H1 (cell line): ENCODE measurements at regions not wholly inside any gene's neighbourhood (a gene's known extent, or its start where the extent isn't known, plus 50 kb on each side); places are given as distances from the start of the nearest gene placed in this dataset.

Experiments
- CTCF ChIA-PET: fragments of 300-600 bp; sonication (Branson Sonifier 250); formaldehyde crosslinking; loops from one replicate; lab custom pipeline; 2021; ENCODE audit not compliant: partially characterized antibody; lab: Charles Lee
- POLR2A ChIA-PET: fragments of 300-600 bp; sonication (Branson Sonifier 250); formaldehyde crosslinking; loops from one replicate; lab custom pipeline; 2021; ENCODE audit warnings: inconsistent platforms; ENCODE audit not compliant: partially characterized antibody; lab: Charles Lee
- DNase-seq, 2 experiments: peaks; one replicate each; pipeline versions ENCODE4 v3.0.0 to v3.0.0-alpha.2; 2010 to 2022; ENCODE audit warnings: low spot score in 2 of 2, low read depth in 1 of 2, mixed read lengths in 1 of 2
- FAIRE-seq: peaks from 2 replicates; lab custom pipeline; 2011; peaks lifted over from hg19 to GRCh38; lab: Jason Lieb, UNC
- H2AFZ ChIP-seq: 2 replicates; pipeline ENCODE4 v1.8.1; 2012; ENCODE audit warnings: low read length, inconsistent platforms
- H2AK5ac ChIP-seq: 2 replicates; pipeline ENCODE4 v1.6.1; 2013; ENCODE audit warnings: low read depth, low read length
- H2BK120ac ChIP-seq: replicated peaks from 2 replicates; pipeline ENCODE3; 2013; ENCODE audit warnings: low read depth, low read length, inconsistent platforms
- H2BK12ac ChIP-seq: 2 replicates; pipeline ENCODE4 v1.6.1; 2013; ENCODE audit warnings: low read depth, low read length
- H2BK15ac ChIP-seq: 2 replicates; pipeline ENCODE4 v1.6.1; 2013; ENCODE audit warnings: low read length
- H2BK20ac ChIP-seq: 2 replicates; pipeline ENCODE4 v1.6.1; 2013; ENCODE audit warnings: low read length
- H2BK5ac ChIP-seq: 2 replicates; pipeline ENCODE4 v1.6.1; 2013; ENCODE audit warnings: low read depth, low read length
- H3K14ac ChIP-seq: 2 replicates; pipeline ENCODE4 v1.6.1; 2013; ENCODE audit warnings: inconsistent platforms; ENCODE audit not compliant: insufficient read length
- H3K18ac ChIP-seq: 2 replicates; pipeline ENCODE4 v1.6.1; 2013; ENCODE audit warnings: low read length; ENCODE audit errors: extremely low read depth
- H3K23ac ChIP-seq: 2 replicates; pipeline ENCODE4 v1.6.1; 2013; ENCODE audit warnings: inconsistent platforms; ENCODE audit not compliant: insufficient read length
- H3K23me2 ChIP-seq: 2 replicates; pipeline ENCODE4 v1.6.1; 2013; ENCODE audit warnings: low read depth, low read length
- H3K27ac ChIP-seq: 2 replicates; pipeline ENCODE4 v1.6.1; 2011; ENCODE audit warnings: low read depth, low read length, inconsistent platforms
- H3K27me3 ChIP-seq, 4 experiments: replicated peaks in 1 of 4; 1 replicate in 1 of 4; 2 replicates in 3 of 4; pipeline versions ENCODE4 v1.6.1 to v1.8.1; 2011 to 2013; ENCODE audit warnings: low read length in 3 of 4, mild to moderate bottlenecking in 3 of 4, inconsistent platforms in 2 of 4, mixed read lengths in 2 of 4, moderate library complexity in 1 of 4; ENCODE audit not compliant: control insufficient read depth in 3 of 4, insufficient read depth in 3 of 4; ENCODE audit errors: extremely low read depth in 1 of 4
- H3K36me3 ChIP-seq, 4 experiments: 2 replicates each; pipeline versions ENCODE4 v1.6.1 to v1.8.1; 2011 to 2013; ENCODE audit warnings: mild to moderate bottlenecking in 4 of 4, low read length in 3 of 4, moderate library complexity in 2 of 4, control low read depth in 1 of 4, inconsistent platforms in 1 of 4; ENCODE audit not compliant: insufficient read depth in 4 of 4, control insufficient read depth in 2 of 4
- H3K4ac ChIP-seq: replicated peaks from 2 replicates; pipeline ENCODE3; 2013; ENCODE audit warnings: low read length, low read depth, mixed read lengths, inconsistent platforms; ENCODE audit not compliant: insufficient read length
- H3K4me1 ChIP-seq, 4 experiments: replicated peaks in 1 of 4; 1 replicate in 1 of 4; 2 replicates in 3 of 4; pipeline versions ENCODE4 v1.6.1 to v1.8.1; 2011 to 2013; ENCODE audit warnings: low read length in 3 of 4, inconsistent platforms in 2 of 4, mixed read lengths in 1 of 4; ENCODE audit not compliant: insufficient read depth in 4 of 4, control insufficient read depth in 3 of 4
- H3K4me2 ChIP-seq, 2 experiments: 2 replicates each; pipeline versions ENCODE4 v1.6.1 to v1.8.1; 2011 to 2013; ENCODE audit warnings: low read depth in 2 of 2, low read length in 2 of 2, control low read depth in 1 of 2, inconsistent platforms in 1 of 2, mild to moderate bottlenecking in 1 of 2; ENCODE audit not compliant: insufficient read depth in 1 of 2
- H3K4me3 ChIP-seq, 4 experiments: fragments of 200-600, 300-600 bp in 1 of 4; sonication (generic), shearing (Covaris generic), sonication (Bioruptor Twin) in 1 of 4; 2 replicates each; pipeline versions ENCODE4 v1.5.1 to v1.8.1; 2011 to 2016; ENCODE audit warnings: low read length in 4 of 4, low read depth in 3 of 4, control low read depth in 2 of 4, inconsistent platforms in 2 of 4, mild to moderate bottlenecking in 2 of 4, mixed read lengths in 1 of 4, moderate library complexity in 1 of 4; ENCODE audit not compliant: insufficient read depth in 2 of 4; ENCODE audit errors: extremely low read depth in 1 of 4
- H3K56ac ChIP-seq: replicated peaks from 2 replicates; pipeline ENCODE3; 2013; ENCODE audit warnings: low read depth, mild to moderate bottlenecking, mixed read lengths, low read length, inconsistent platforms; ENCODE audit not compliant: insufficient read length
- H3K79me1 ChIP-seq: 2 replicates; pipeline ENCODE4 v1.6.1; 2013; ENCODE audit warnings: low read depth, low read length, control low read depth
- H3K79me2 ChIP-seq, 2 experiments: 2 replicates each; pipeline versions ENCODE4 v1.6.1 to v1.8.1; 2012 to 2013; ENCODE audit warnings: low read length in 2 of 2, mild to moderate bottlenecking in 2 of 2, inconsistent platforms in 1 of 2; ENCODE audit not compliant: insufficient read depth in 2 of 2, control insufficient read depth in 1 of 2
- H3K9ac ChIP-seq, 4 experiments: replicated peaks in 1 of 4; 1 replicate in 1 of 4; 2 replicates in 3 of 4; pipeline versions ENCODE4 v1.6.1 to v1.8.1; 2011 to 2013; ENCODE audit warnings: low read depth in 3 of 4, low read length in 3 of 4, control low read depth in 2 of 4, mild to moderate bottlenecking in 2 of 4, moderate library complexity in 2 of 4, inconsistent platforms in 1 of 4; ENCODE audit errors: extremely low read depth in 1 of 4
- H3K9me3 ChIP-seq, 2 experiments: 2 replicates each; pipeline versions ENCODE4 v1.6.1 to v1.8.1; 2012 to 2013; ENCODE audit warnings: mild to moderate bottlenecking in 2 of 2, moderate library complexity in 2 of 2, control low read depth in 1 of 2, inconsistent platforms in 1 of 2, low read depth in 1 of 2, low read length in 1 of 2, mixed read lengths in 1 of 2; ENCODE audit not compliant: insufficient read depth in 2 of 2
- H4K20me1 ChIP-seq, 2 experiments: replicated peaks in 1 of 2; 2 replicates each; pipeline versions ENCODE3 to v1.8.1; 2011 to 2013; ENCODE audit warnings: inconsistent platforms in 2 of 2, low read length in 2 of 2, mild to moderate bottlenecking in 1 of 2; ENCODE audit not compliant: insufficient read depth in 2 of 2, control insufficient read depth in 1 of 2
- H4K5ac ChIP-seq: 2 replicates; pipeline ENCODE4 v1.6.1; 2013; ENCODE audit warnings: low read length, low read depth, mixed read lengths, inconsistent platforms; ENCODE audit not compliant: insufficient read length
- H4K8ac ChIP-seq: 2 replicates; pipeline ENCODE4 v1.8.0; 2013; ENCODE audit warnings: mild to moderate bottlenecking, moderate library complexity, low read length, inconsistent platforms; ENCODE audit not compliant: insufficient read depth; ENCODE audit errors: extremely low read depth
- H4K91ac ChIP-seq: replicated peaks from 2 replicates; pipeline ENCODE3; 2013; ENCODE audit warnings: low read length, mixed read lengths, inconsistent platforms; ENCODE audit not compliant: insufficient read length
- CHD1 ChIP-seq: IDR thresholded peaks from 2 replicates; pipeline ENCODE4 v1.6.1; 2012; ENCODE audit warnings: low read depth, low read length, improper control_type of control experiment
- CREB1 ChIP-seq: IDR thresholded peaks from 2 replicates; pipeline ENCODE4 v1.6.1; 2012; ENCODE audit warnings: inconsistent platforms
- CTCF ChIP-seq, 3 experiments: IDR thresholded peaks; 1 replicate in 2 of 3; 2 replicates in 1 of 3; pipeline versions ENCODE4 v1.5.1 to v1.6.1; 2011; ENCODE audit warnings: low read length in 3 of 3, mild to moderate bottlenecking in 3 of 3, inconsistent platforms in 2 of 3, low read depth in 1 of 3, moderate library complexity in 1 of 3; ENCODE audit not compliant: insufficient read depth in 1 of 3; ENCODE audit errors: control extremely low read depth in 1 of 3
- HDAC6 ChIP-seq: IDR thresholded peaks from one replicate; pipeline ENCODE4 v1.7.1; 2012; ENCODE audit warnings: low read depth, mild to moderate bottlenecking, inconsistent platforms, low read length, moderate library complexity
- KDM5A ChIP-seq: fragments of 200-600 bp; IDR thresholded peaks from 2 replicates; pipeline ENCODE4 v1.7.1; 2012; ENCODE audit warnings: mild to moderate bottlenecking, low read length, inconsistent platforms, mixed read lengths
- NRF1 ChIP-seq: IDR thresholded peaks from 2 replicates; pipeline ENCODE4 v1.6.1; 2011; ENCODE audit warnings: mild to moderate bottlenecking, low read depth, low read length, improper control_type of control experiment
- POLR2AphosphoS5 ChIP-seq: IDR thresholded peaks from 2 replicates; pipeline ENCODE4 v1.6.1; 2011; ENCODE audit warnings: low read depth, low read length
- RBBP5 ChIP-seq: IDR thresholded peaks from 2 replicates; pipeline ENCODE4 v1.7.1; 2012; ENCODE audit warnings: low read depth, mild to moderate bottlenecking, inconsistent platforms, low read length, moderate library complexity, borderline replicate concordance
- SIN3A ChIP-seq, 2 experiments: IDR thresholded peaks in 1 of 2; conservative IDR thresholded peaks in 1 of 2; 2 replicates each; pipeline ENCODE4 v1.6.1; 2011 to 2012; ENCODE audit warnings: low read length in 2 of 2, improper control_type of control experiment in 1 of 2, low read depth in 1 of 2, mild to moderate bottlenecking in 1 of 2
- SIX5 ChIP-seq: IDR thresholded peaks from 2 replicates; pipeline ENCODE4 v1.6.1; 2011; ENCODE audit warnings: mild to moderate bottlenecking, low read depth, low read length
- ZNF274 ChIP-seq: IDR thresholded peaks from 2 replicates; pipeline ENCODE4 v1.7.0; 2012; ENCODE audit warnings: low read length, borderline replicate concordance; ENCODE audit errors: extremely low read depth
- WGBS, 2 experiments: shearing (Covaris generic) in 1 of 2; methylation state at CpG; one replicate each; pipeline versions ENCODE4 v1.1.6 to v1.1.7; 2013 to 2015; ENCODE audit warnings: low lambda C conversion rate in 2 of 2, mixed read lengths in 2 of 2, inconsistent platforms in 1 of 2, low coverage in 1 of 2, missing lambda C conversion rate in 1 of 2; ENCODE audit not compliant: insufficient replicate concordance in 2 of 2, insufficient coverage in 1 of 2, insufficient read length in 1 of 2; ENCODE audit errors: extremely low coverage in 1 of 2, missing lambda C conversion rate in 1 of 2; 5-methylcytosine and 5-hydroxymethylcytosine counted together

DNA sequence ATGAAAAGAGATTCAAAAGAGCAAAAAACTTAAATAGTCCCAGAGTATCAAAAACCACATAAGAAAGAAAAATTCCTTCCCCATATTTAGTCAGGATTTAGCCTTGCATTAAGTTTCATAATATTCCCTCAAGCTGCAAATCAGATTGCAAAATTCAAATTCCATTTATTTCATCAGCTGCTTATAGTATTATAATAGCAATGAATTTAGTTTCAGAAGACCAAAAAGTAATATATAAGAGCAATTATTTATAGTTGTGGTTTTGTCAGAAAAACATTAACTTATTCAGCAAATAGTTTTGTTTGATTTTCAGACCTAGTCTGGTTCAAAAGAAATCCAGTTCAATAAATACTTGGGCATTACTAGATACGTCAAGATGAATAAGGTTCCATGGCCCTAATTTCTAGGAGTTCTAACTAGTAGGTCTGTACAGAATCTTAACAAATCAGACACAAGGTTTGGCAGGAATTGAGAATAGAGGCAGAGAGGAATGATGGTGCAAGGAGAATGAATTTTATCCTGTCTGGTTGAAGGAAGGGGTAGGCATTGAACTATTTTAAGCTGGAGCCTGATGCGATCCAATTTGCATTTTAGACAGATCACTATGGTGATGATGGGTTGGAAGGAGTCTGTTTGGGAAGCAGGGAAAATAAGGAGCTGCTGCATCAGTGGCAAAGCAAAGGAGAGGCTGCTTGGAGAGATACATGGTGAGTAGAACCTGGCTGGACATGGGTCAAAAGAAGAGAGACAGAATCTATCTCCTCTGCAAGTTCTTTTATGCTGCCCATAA, 163.9 kb upstream of the STXBP5 start:
- ChIA-PET CTCF (no interaction called here), POLR2A (no interaction called here)
- Histone ChIP-seq H3K4me2 (no peak overlapping the region), H2AFZ (no peak overlapping the region), H3K4me3 (no peak overlapping the region), H2AK5ac (no peak overlapping the region), H3K36me3 (no peaks in the 10 kb centered on the region; a peak in 2 of 8 replicates), H3K79me2 (no peaks in the 10 kb centered on the region), H2BK15ac (no peak overlapping the region), H3K79me1 (no peaks in the 10 kb centered on the region), H2BK5ac (no peak overlapping the region), H3K18ac (no peak overlapping the region), H3K9ac (no peak overlapping the region), H3K27ac (no peak overlapping the region), H3K27me3 (no peaks in the 10 kb centered on the region), H2BK20ac (no peak overlapping the region), H3K23ac (no peak overlapping the region), H2BK120ac (no peak overlapping the region), H3K9me3 (peaks cover 0 to 2% of the 10 kb centered on the region in 2 experiments; a peak in 1 of 4 replicates), H4K8ac (no peak overlapping the region), H2BK12ac (no peak overlapping the region), H3K4me1 (peaks cover 0 to 3% (median 0%) of the 10 kb centered on the region in 4 experiments; a peak in 1 of 7 replicates), H3K14ac (no peak overlapping the region), H4K91ac (no peak overlapping the region), H3K23me2 (no peaks in the 10 kb centered on the region), H3K4ac (no peak overlapping the region), H3K56ac (no peak overlapping the region), H4K20me1 (no peaks in the 10 kb centered on the region), H4K5ac (no peak overlapping the region)
- DNase-seq (no peak), FAIRE-seq (no peak)
- WGBS, 2 experiments, result 87% methylated on average over 2 of the region's 2 CpGs; no CpG with 5 or more reads in 1 of the 2 experiments
- TF ChIP-seq ZNF274 (no peak), POLR2AphosphoS5 (no peak), CTCF (IDR thresholded peaks at IDR 0.05; ENCODE audit: control extremely low read depth in 1 of 3, insufficient read depth in 1 of 3, low read depth in 1 of 3, low read length in 3 of 3) (no peak), CREB1 (no peak), RBBP5 (no peak), KDM5A (no peak), NRF1 (no peak), SIX5 (no peak), SIN3A (conservative IDR thresholded peaks at IDR 0.05 in 1 of 2, IDR thresholded peaks at IDR 0.05 in 1 of 2; ENCODE audit: low read depth in 1 of 2, low read length in 2 of 2) (no peak), HDAC6 (no peak), CHD1 (no peak)
